GM21576 (cell line): ENCODE measurements at regions not wholly inside any gene's neighbourhood (a gene's known extent, or its start where the extent isn't known, plus 50 kb on each side); places are given as distances from the start of the nearest gene placed in this dataset.

ENCODE experiments used
- ATAC-seq: cut with Tn5 transposase; IDR thresholded peaks from one replicate; pipeline ENCODE4 v1.9.1; 2021; ENCODE audit warnings: mild to moderate bottlenecking, moderate library complexity; ENCODE audit not compliant: unreplicated experiment

DNA sequence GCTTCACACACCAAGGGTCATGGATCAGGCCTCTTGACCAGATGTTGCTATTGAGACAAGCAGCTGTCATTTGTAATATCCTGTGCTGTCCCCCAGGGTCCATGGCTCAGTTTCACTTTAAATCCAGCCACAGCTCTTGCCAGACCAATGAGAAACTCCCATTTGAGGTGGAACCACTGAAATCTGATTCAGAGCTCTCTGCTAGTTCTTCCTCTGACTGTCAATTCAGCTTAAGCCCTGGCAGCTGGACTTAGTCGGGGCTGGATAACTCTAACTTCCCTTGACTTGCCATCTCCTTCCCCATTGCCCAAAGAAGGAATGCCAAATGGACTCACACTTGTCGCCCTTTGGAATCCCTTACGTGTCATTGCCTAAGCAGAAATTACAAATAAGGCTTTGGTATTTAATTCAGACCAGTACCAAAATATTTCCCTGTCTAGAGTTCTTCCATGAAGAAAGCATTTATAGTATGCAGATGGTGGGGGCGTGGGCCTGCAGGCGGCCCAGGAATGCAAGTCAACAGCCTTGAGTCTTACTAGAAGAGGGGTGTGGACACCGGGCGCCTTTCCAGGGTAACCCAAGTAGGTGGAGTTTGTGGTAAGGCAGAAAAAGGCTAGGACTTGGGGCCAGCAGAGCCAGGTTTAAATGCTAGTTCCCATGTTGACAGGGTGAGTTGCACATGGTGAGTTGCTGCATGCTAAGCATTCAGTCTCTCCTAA, 96.9 kb upstream of the TMPO start:
- ATAC-seq, result peak; percentile 68

DNA sequence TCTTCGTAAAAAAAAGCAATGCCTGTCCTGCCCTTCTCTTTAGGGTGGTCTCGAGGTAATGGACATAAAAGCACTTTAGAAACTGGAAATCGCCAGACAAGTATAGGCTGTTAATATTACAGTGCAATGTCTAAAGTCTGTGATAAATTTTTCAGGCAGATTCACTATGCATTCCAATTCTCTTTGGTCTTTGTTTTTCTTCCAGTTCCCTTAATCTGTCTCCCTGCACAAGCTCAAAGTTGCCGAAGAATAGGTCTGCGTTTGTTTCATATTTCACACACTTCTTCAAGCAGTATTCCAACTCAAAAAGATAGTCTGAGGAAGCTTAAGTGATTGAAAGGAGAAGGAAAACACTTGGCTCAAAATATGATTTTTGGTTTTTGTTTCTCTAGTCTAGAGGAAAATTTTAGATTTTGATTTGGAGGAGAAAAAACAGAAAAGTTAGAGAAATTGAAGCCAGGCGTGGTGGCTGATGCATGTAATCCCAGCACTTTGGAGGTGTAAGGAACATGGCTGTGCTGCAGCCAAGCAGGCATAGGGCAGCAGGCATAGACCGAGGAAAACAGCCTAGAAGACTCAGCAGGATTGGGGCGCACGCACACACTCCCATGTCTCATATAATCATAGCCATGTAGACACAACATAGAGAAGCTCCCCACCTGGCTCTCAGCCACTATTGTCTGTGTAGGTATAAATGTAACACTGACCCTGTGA, 96.2 kb upstream of the TMPO start:
- no peak for ATAC-seq

GRCh38 chr12:98419795-98420404, 95.5 kb upstream of the TMPO start:
- no peak for ATAC-seq

DNA sequence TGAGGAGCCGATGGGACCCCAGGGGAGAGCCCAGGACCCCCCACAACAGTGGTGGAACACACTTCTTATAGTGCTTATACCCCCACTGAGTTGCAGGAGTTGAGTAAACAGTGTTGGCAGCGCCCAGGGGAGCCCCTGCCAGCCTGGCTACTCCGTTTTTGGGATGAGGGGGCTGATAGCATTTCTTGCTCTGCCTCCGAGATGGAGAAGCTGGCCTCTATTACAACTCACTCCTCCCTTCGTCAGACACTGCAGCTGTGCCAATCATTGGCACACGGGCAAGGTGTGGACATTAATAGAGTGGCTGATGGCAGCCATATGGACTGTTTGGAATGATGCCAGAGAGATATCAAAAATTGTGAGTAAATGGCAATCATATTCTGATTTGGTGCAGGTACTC, 94.9 kb upstream of the TMPO start:
- no peak for ATAC-seq

GRCh38 chr12:98421316-98421715, 94.1 kb upstream of the TMPO start:
- no peak for ATAC-seq

GRCh38 chr12:98422359-98422758, 93.0 kb upstream of the TMPO start:
- no peak for ATAC-seq

GRCh38 chr12:98422812-98423211, 92.6 kb upstream of the TMPO start:
- ATAC-seq, result no peak

DNA sequence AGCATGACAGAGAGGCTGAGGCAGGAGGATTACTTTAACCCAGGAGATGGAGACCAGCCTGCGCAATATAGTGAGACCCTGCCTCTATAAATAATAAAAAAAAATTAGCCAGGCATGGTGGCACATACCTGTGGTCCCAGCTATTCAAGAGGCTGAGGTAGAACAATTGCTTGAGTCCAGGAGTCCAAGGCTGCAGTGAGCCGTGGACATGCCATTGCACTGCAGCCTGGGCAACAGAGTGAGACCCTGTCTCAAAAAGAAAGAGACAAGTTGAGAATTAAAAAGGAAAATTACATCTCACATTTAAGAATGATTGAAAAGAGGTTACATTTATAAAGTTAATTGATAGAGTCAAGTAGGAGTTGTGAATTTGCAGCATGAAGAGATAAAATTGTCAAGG, 91.4 kb upstream of the TMPO start:
- ATAC-seq, result no peak

DNA sequence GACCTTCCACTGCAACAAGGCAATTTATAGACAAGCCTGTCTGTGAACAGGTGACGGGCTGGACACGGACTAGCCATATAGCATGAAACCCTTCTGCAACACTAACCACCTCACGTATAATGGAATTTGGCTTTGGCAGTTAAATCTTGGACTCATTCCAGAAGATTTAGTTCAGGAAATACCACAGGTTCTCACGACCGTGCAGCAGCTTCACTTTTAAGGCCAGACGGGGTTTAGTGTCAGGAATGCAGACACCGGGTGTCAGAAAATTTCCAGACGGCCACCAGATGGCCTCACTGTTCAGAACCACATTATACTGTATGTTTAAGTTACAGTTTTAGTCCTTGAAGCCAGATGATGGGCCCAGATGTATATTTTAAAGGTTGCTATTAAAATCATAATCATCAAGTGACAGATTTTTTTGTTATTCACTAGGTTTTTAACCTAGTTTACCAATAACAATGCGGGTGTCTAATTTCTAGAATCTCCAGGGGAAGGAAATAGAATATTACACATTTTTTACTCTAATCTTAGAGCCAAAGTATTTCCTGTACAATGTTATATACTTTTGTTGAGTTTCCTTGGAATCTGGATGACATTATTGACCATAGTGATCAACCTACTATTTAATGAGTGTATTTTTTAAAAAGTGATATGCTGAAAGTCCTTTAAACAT, 90.5 kb upstream of the TMPO start:
- peak; percentile 78 for ATAC-seq

DNA sequence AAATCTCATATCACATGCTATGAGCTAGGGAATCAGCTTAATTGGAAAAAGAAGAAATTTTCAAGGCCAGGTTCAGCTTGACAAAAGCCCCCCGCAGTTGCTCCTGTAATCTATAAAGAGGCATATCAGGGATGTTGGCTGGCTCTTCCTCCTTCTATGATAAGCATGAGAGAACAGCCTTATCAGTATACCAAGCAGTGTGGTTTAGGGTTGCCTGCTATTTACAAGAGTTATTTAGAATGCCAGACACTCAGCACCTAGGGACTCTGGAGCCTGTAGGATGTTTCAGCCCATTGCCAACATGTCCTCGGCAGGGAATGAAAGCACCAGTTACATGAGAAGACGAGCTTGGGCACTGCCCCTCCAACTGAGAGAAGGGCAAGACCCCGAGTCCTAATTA, 89.5 kb upstream of the TMPO start:
- ATAC-seq, result no peak

GRCh38 chr12:98431089-98431488, 84.3 kb upstream of the TMPO start:
- ATAC-seq, result no peak

DNA sequence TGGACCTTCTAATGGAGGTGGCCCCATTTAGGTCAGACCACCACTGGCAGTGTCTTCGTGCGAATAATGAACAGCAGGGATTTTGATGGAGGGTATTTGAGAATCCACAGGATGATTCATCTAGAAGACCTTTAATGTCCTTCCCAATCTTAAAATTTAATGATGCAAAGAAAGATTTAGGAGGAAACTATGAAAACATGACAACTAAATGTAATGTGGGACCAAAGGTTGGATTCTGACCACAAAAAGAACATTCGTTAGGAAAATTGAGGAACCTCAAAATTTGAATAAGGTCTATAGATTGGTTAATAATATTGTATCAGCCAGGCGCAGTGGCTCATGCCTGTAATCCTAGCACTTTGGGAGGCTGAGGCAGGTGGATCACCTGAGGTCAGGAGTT, 78.2 kb upstream of the TMPO start:
- ATAC-seq, result no peak

DNA sequence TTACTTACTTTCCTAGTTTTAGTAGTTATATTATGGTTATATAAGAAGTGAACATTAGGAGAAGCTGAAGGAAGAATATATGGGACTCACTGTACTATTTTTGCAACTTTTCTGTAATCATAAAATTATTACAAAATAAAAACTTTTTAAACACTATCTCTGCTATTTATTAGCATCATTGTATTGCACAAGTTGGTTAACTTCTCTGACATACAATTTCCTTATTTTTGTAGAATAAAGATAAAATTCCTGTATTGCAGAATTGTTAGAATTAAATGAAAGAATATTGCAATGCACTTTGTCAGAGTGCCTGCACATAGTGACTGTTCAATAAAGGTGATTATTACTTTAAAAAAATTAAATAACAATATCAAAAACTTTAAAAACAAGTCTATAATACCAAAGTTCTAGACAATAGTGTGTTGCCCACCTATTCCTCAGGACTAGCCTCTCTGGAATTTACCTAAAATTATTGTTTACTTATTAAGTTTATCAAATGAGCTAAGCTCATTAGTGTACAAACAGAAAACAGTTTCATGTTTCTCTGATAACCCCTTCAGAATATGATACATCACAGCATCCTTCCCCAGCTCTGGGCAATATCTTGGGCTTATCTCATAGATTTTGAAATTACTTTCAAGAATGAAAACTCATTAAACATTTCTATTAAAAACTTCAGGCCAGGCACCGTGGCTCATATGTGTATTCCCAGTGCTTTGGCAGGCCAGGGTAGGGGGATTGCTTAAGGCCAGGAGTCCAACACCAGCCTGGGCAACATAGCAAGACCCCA, 77.4 kb upstream of the TMPO start:
- ATAC-seq, result no peak

GRCh38 chr12:98438656-98439230, 76.6 kb upstream of the TMPO start:
- no peak for ATAC-seq

DNA sequence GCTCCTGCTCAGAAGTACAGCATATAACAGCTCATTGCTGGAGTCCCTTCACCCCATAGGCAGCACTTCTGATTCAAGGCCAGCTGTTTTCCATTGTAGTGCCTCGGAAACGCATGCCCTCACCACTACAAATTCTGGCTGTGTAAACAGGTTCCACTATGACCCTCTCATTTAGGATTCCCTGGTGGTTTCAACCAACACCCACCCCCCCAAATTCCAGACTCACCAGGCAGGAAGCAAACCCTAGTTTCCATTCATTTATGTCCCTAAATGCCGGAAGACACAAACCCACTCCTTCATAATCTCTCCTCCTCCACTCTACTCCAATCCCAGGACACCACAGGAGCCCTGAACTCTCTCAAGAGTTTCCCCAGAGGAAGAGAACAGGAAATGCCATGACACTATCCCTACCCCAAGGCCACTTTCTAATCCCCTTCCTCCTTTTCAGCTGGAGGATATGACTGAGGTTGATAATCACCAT, 75.9 kb upstream of the TMPO start:
- ATAC-seq, result no peak

GRCh38 chr12:98439981-98440581, 75.3 kb upstream of the TMPO start:
- no peak for ATAC-seq

- no peak for ATAC-seq
These were observed 69.3 kb upstream of the TMPO start for GRCh38 chr12:98446060-98446459.

GRCh38 chr12:98446682-98447081, 68.7 kb upstream of the TMPO start:
- no peak for ATAC-seq

GRCh38 chr12:98449584-98449983, 65.8 kb upstream of the TMPO start:
- no peak for ATAC-seq

DNA sequence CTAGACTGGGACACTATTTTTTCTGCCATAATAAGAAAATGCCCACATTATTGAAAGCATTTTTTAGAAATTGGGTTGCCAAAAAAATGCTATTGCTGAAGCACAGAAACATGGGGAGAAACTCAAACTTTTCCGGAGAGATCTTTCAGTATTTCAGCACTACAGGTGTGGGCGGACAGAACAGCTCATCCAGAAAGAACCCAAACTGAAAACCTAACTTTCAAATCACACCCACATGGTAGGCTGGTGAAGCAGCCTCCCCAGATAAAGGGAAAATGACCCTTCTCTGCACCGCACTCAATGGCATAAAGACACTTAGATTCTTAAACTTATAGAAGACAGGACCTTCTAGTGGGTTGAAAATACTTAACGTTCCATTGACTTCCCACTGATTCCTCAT, 62.3 kb upstream of the TMPO start:
- ATAC-seq, result no peak
